ENCODE measurements at regions not wholly inside any gene's neighbourhood (a gene's known extent, or its start where the extent isn't known, plus 50 kb on each side); places are given as distances from the start of the nearest gene placed in this dataset.

DNA sequence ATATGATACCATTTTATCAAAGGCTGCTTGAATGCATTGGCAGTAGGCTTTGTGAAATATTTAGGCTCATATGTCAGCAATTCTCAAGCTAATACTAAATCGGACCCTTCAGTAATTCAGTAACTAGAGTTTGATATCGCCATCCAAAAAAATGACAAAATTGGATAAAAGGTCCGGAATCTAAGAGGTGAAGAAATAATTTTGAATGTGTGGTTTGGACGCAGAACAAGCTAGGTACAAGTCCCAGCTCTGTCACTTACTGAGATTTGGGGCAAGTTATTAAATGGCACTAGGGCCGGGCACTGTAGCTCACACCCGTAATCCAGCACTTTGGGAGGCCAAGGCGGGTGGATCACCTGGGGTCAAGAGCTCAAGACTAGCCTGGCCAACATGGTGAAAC, 956.5 kb downstream of the CDH11 start:
- no peaks in the 10 kb centered on the region for H3K36me3 Mint-ChIP-seq (ENCODE audit: insufficient read depth, unreplicated experiment)
- H3K27me3 ChIP-seq (replicated peaks; ENCODE audit: control insufficient read depth, insufficient read depth, low read length), result no peaks in the 10 kb centered on the region
- no peaks in the 10 kb centered on the region for H3K4me1 Mint-ChIP-seq (ENCODE audit: low read depth, unreplicated experiment)
- ChIA-PET POLR2A (no interaction called here), CTCF (no interaction called here)
- no peak overlapping the region for H3K27ac Mint-ChIP-seq (ENCODE audit: unreplicated experiment)
- no peak overlapping the region for H3K4me3 Mint-ChIP-seq (ENCODE audit: unreplicated experiment)
- H3K9me3 Mint-ChIP-seq (ENCODE audit: unreplicated experiment), result no peaks in the 10 kb centered on the region
- no peaks in the 10 kb centered on the region for H3K27me3 Mint-ChIP-seq (ENCODE audit: insufficient read depth, unreplicated experiment)
- intact Hi-C loops (cut with micrococcal nuclease; ENCODE audit: unreplicated experiment), result no loop called here
- H3K4me3 ChIP-seq (ENCODE audit: low read depth, low read length), result no peak overlapping the region
- no TSS peak for BruUV-seq (replicated peaks)
- H3K36me3 ChIP-seq (ENCODE audit: control insufficient read depth, insufficient read depth, low read length), result no peaks in the 10 kb centered on the region
- no peaks in the 10 kb centered on the region for H3K4me1 ChIP-seq
- no peaks in the 10 kb centered on the region for H3K9me3 ChIP-seq
- no peak for DNase-seq
- TF ChIP-seq, protein P1, sequence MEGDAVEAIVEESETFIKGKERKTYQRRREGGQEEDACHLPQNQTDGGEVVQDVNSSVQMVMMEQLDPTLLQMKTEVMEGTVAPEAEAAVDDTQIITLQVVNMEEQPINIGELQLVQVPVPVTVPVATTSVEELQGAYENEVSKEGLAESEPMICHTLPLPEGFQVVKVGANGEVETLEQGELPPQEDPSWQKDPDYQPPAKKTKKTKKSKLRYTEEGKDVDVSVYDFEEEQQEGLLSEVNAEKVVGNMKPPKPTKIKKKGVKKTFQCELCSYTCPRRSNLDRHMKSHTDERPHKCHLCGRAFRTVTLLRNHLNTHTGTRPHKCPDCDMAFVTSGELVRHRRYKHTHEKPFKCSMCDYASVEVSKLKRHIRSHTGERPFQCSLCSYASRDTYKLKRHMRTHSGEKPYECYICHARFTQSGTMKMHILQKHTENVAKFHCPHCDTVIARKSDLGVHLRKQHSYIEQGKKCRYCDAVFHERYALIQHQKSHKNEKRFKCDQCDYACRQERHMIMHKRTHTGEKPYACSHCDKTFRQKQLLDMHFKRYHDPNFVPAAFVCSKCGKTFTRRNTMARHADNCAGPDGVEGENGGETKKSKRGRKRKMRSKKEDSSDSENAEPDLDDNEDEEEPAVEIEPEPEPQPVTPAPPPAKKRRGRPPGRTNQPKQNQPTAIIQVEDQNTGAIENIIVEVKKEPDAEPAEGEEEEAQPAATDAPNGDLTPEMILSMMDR (IDR thresholded peaks at IDR 0.05; ENCODE audit: insufficient read depth in 1 of 2, low read depth in 1 of 2, low read length in 1 of 2, severe bottlenecking in 1 of 2, unreplicated experiment in 1 of 2), result no peak

DNA sequence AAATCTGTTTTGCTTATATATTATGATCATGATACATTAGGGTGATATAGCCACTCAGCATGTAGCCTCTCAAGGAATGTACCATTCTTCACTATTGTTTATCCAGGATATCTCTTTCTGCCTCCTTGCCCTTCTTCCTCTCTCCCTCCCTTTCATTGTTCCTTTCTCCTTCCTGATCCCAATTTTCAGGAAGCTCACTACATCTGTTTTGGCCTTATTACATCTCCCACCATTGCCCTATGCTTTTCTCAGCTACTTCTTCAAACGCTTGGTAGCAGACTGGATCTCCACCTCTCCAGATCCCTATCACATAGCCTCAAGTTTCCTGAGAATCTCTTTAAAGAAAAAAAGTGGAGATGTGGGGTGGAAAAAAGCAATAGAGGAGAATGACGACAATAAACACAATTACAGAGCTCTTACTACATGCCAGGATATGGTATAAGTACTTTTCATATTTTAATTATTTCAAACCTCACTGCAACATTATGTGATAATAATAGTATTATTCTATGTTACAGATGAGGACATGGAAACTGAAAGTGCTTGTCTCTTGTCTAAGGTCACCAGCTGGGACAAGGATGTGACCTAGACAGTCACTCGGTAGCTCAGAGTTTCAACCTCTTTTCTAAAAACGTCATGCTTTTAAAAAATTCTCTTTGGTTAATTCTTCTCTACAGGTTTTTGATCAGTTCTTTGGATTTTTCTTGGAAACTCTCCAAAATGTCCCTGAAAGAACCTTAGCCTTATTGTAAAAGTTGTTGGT, 959.1 kb downstream of the CDH11 start:
- no TSS peak for BruUV-seq (replicated peaks)
- H3K4me1 Mint-ChIP-seq (ENCODE audit: low read depth, unreplicated experiment), result no peaks in the 10 kb centered on the region
- H3K9me3 ChIP-seq, result no peaks in the 10 kb centered on the region
- H3K9me3 Mint-ChIP-seq (ENCODE audit: unreplicated experiment), result no peaks in the 10 kb centered on the region
- H3K4me3 ChIP-seq (ENCODE audit: low read depth, low read length), result no peak overlapping the region
- intact Hi-C loops (cut with micrococcal nuclease; ENCODE audit: unreplicated experiment), result no loop called here
- TF ChIP-seq, protein P1 (IDR thresholded peaks at IDR 0.05; ENCODE audit: insufficient read depth in 1 of 2, low read depth in 1 of 2, low read length in 1 of 2, severe bottlenecking in 1 of 2, unreplicated experiment in 1 of 2), result no peak
- no peaks in the 10 kb centered on the region for H3K36me3 ChIP-seq (ENCODE audit: control insufficient read depth, insufficient read depth, low read length)
- DNase-seq, result no peak
- H3K27me3 ChIP-seq (replicated peaks; ENCODE audit: control insufficient read depth, insufficient read depth, low read length), result no peaks in the 10 kb centered on the region
- H3K27ac Mint-ChIP-seq (ENCODE audit: unreplicated experiment), result no peak overlapping the region
- H3K4me3 Mint-ChIP-seq (ENCODE audit: unreplicated experiment), result no peak overlapping the region
- H3K36me3 Mint-ChIP-seq (ENCODE audit: insufficient read depth, unreplicated experiment), result no peaks in the 10 kb centered on the region
- ChIA-PET CTCF (no interaction called here), POLR2A (no interaction called here)
- no peaks in the 10 kb centered on the region for H3K27me3 Mint-ChIP-seq (ENCODE audit: insufficient read depth, unreplicated experiment)
- H3K4me1 ChIP-seq, result no peaks in the 10 kb centered on the region

DNA sequence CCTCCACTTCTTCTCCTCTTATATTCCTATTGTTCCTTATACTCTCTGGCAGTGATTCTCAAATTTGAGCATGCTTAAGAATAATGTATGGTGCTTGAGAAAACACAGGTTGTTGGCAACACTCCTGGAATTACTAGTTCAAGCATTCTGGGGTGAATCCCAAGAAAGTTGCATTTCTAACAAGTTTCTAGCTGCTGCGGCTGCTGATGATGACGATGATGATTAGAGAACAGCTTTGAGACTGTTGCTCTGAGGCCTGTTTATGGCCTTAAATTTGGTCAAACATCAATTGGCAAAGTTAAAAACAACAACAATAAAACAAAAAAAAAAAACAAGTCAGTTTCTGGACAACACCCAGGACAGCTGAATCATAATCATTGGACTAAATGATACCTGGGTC, 961.9 kb downstream of the CDH11 start:
- no peaks in the 10 kb centered on the region for H3K36me3 ChIP-seq (ENCODE audit: control insufficient read depth, insufficient read depth, low read length)
- no peaks in the 10 kb centered on the region for H3K4me1 Mint-ChIP-seq (ENCODE audit: low read depth, unreplicated experiment)
- intact Hi-C loops (cut with micrococcal nuclease; ENCODE audit: unreplicated experiment), result no loop called here

More for the DNA sequence above, 961.9 kb downstream of the CDH11 start:
- CTCF ChIA-PET, result no interaction called here
- Histone ChIP-seq H3K9me3 (no peaks in the 10 kb centered on the region), H3K27me3 (replicated peaks; ENCODE audit: control insufficient read depth, insufficient read depth, low read length) (no peaks in the 10 kb centered on the region), H3K4me1 (no peaks in the 10 kb centered on the region), H3K4me3 (ENCODE audit: low read depth, low read length) (no peak overlapping the region)
- H3K9me3 Mint-ChIP-seq (ENCODE audit: unreplicated experiment), result no peaks in the 10 kb centered on the region
- DNase-seq, result no peak
- no peaks in the 10 kb centered on the region for H3K36me3 Mint-ChIP-seq (ENCODE audit: insufficient read depth, unreplicated experiment)
- BruUV-seq (replicated peaks), result no TSS peak
- POLR2A ChIA-PET, result no interaction called here
- H3K27ac Mint-ChIP-seq (ENCODE audit: unreplicated experiment), result no peak overlapping the region
- TF ChIP-seq, protein P1 (IDR thresholded peaks at IDR 0.05; ENCODE audit: insufficient read depth in 1 of 2, low read depth in 1 of 2, low read length in 1 of 2, severe bottlenecking in 1 of 2, unreplicated experiment in 1 of 2), result no peak
- H3K4me3 Mint-ChIP-seq (ENCODE audit: unreplicated experiment), result no peak overlapping the region
- H3K27me3 Mint-ChIP-seq (ENCODE audit: insufficient read depth, unreplicated experiment), result no peaks in the 10 kb centered on the region
